Nephron progenitor cell (in vitro differentiated cells): ENCODE measurements at regions not wholly inside any gene's neighbourhood (a gene's known extent, or its start where the extent isn't known, plus 50 kb on each side); places are given as distances from the start of the nearest gene placed in this dataset.
A peak's percentile ranks its signal among the peaks of the same experiment; 100 is the strongest.

ENCODE experiments used
- DNase-seq: peaks from one replicate; pipeline ENCODE4 v3.0.0; 2021
- H3K27ac Mint-ChIP-seq: 2 replicates; pipeline ENCODE4 v1.8.0; 2021; ENCODE audit warnings: mild to moderate bottlenecking, moderate library complexity, mixed read lengths
- H3K27me3 Mint-ChIP-seq: 2 replicates; pipeline ENCODE4 v1.8.0; 2021; ENCODE audit warnings: mild to moderate bottlenecking, low read depth, mixed read lengths; ENCODE audit not compliant: poor library complexity
- H3K36me3 Mint-ChIP-seq: 2 replicates; pipeline ENCODE4 v1.8.0; 2021; ENCODE audit warnings: low read depth, mixed read lengths
- H3K4me1 Mint-ChIP-seq: 2 replicates; pipeline ENCODE4 v1.8.0; 2021; ENCODE audit warnings: mixed read lengths
- H3K4me3 Mint-ChIP-seq: 2 replicates; pipeline ENCODE4 v1.8.0; 2021; ENCODE audit warnings: mild to moderate bottlenecking, moderate library complexity, mixed read lengths
- H3K9me3 Mint-ChIP-seq: 2 replicates; pipeline ENCODE4 v1.8.0; 2021; ENCODE audit warnings: mild to moderate bottlenecking, moderate library complexity, mixed read lengths
- TF ChIP-seq, protein P1 (sequence below): fragments of 200-600 bp; sonication (generic); IDR thresholded peaks from 2 replicates; pipeline ENCODE4 v1.5.0; 2021; ENCODE audit warnings: antibody characterized with exemption

DNA sequence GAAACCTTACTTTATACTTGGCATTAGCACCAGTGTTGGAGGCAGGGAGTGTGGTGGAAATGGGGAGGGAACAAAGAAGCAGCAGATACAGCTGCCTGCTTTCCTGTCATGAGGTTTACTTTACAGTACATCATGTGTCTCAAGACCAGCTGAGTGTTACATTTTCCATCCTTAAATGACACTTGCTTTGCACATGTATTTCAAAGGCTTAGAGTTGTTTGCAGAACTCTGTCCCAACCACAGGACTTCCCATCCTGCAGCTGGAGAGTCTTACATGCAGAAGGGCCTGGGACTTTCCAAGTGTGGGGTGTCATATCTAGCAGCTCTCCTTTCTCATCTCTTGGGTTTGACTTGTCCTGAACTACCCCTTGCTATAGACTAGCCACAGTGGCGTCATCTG is 395.9 kb downstream of the DHX35 start:
- no peak for DNase-seq
- Mint-ChIP-seq H3K36me3 (no peaks in the 10 kb centered on the region), H3K4me3 (no peak overlapping the region), H3K4me1 (no peaks in the 10 kb centered on the region), H3K27me3 (peaks cover 11% of the 10 kb centered on the region), H3K27ac (no peak overlapping the region), H3K9me3 (no peaks in the 10 kb centered on the region)
- TF ChIP-seq, protein P1, sequence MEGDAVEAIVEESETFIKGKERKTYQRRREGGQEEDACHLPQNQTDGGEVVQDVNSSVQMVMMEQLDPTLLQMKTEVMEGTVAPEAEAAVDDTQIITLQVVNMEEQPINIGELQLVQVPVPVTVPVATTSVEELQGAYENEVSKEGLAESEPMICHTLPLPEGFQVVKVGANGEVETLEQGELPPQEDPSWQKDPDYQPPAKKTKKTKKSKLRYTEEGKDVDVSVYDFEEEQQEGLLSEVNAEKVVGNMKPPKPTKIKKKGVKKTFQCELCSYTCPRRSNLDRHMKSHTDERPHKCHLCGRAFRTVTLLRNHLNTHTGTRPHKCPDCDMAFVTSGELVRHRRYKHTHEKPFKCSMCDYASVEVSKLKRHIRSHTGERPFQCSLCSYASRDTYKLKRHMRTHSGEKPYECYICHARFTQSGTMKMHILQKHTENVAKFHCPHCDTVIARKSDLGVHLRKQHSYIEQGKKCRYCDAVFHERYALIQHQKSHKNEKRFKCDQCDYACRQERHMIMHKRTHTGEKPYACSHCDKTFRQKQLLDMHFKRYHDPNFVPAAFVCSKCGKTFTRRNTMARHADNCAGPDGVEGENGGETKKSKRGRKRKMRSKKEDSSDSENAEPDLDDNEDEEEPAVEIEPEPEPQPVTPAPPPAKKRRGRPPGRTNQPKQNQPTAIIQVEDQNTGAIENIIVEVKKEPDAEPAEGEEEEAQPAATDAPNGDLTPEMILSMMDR, result no peak

DNA sequence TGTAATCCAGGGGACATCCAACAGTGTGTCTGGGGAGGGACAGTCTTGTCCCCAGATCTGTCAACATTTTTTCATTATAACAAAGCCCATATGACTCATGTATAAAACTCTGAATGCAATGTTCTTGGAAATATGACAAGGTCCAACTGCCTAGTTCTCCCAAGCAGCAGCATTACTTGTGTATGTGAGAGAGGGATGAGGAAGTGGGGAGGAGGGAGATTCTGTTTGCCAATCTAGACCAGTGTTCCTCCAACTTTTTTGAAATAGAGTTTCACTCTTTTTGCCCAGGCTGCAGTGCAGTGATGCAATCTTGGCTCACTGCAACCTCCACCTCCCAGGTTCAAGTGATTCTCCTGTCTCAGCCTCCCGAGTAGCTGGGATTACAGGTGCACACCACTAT is 394.8 kb downstream of the DHX35 start:
- TF ChIP-seq, protein P1, result no peak
- peaks cover 5% of the 10 kb centered on the region for H3K9me3 Mint-ChIP-seq
- H3K4me1 Mint-ChIP-seq, result no peaks in the 10 kb centered on the region
- no peaks in the 10 kb centered on the region for H3K36me3 Mint-ChIP-seq
- no peak overlapping the region for H3K4me3 Mint-ChIP-seq
- H3K27ac Mint-ChIP-seq, result no peak overlapping the region
- H3K27me3 Mint-ChIP-seq, result peaks cover 14% of the 10 kb centered on the region
- DNase-seq, result no peak

DNA sequence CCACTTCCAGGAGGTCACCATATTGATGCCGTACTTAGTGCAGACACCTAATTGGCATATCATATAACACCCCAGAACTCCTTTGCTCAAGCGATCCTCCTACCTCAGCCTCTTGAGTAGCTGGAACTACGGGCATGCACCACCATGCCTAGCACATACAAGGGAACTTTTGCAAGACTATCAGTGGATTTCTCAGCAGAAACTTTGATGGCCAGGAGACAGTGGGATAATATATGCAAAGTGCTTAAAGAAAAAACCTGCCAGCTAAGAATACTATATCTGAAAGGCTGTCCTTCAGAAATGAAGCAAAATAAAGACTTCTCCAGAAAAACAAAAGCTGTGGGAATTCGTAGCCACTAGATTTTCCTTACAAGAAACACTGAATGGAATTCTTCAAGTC is 387.1 kb downstream of the DHX35 start:
- DNase-seq, result no peak
- peaks cover 42% of the 10 kb centered on the region for H3K9me3 Mint-ChIP-seq
- H3K27ac Mint-ChIP-seq, result no peak overlapping the region
- TF ChIP-seq, protein P1, result no peak
- H3K27me3 Mint-ChIP-seq, result peaks cover 13% of the 10 kb centered on the region
- H3K4me1 Mint-ChIP-seq, result no peaks in the 10 kb centered on the region
- H3K4me3 Mint-ChIP-seq, result no peak overlapping the region
- no peaks in the 10 kb centered on the region for H3K36me3 Mint-ChIP-seq

DNA sequence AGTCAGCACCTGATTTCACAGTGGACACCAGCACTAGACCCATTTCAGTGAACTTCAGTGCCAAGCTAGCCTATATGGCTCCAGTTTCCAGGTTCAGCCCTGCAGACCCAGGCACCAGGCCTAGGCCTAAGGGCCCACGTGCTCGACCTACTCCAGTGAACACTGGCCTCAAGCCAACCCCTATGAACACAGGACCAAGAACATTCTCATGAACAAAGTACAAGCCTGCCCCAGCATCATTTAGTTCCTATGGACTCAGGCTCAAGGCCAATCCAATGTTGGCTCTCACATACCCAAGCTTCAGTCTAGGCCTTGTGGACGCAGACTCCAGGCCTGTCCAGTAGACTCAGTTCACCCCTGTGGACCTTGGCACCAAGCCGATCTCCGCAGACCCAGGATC is 385.5 kb downstream of the DHX35 start:
- Mint-ChIP-seq H3K4me1 (no peaks in the 10 kb centered on the region), H3K9me3 (peaks cover 42% of the 10 kb centered on the region), H3K36me3 (no peaks in the 10 kb centered on the region), H3K27ac (no peak overlapping the region), H3K27me3 (peaks cover 6% of the 10 kb centered on the region), H3K4me3 (no peak overlapping the region)
- no peak for DNase-seq
- TF ChIP-seq, protein P1, result no peak

DNA sequence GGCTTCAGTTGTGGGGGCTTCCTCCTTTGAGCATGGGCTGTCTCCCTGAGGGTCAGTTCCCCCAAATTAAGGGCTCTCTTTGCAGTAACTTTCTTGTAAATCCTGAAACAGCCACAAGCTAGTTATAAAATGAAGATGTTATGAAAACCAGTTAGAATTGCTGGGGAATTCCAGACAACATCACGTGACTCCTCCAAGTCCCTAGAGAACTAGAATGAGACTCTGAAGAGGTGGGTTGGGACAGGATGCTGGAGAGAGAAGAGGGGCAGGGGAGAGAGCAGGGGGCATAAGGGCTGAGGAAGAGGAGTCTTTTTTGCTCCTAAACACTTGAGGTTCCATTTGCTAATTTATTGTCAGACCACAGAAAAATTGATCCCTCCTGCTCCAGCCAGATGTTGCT is 380.3 kb downstream of the DHX35 start:
- H3K27me3 Mint-ChIP-seq, result peaks cover 9% of the 10 kb centered on the region
- TF ChIP-seq, protein P1, result no peak
- no peak for DNase-seq
- H3K4me3 Mint-ChIP-seq, result no peak overlapping the region
- H3K9me3 Mint-ChIP-seq, result peaks cover 5% of the 10 kb centered on the region
- no peaks in the 10 kb centered on the region for H3K36me3 Mint-ChIP-seq
- peaks cover 16% of the 10 kb centered on the region for H3K4me1 Mint-ChIP-seq
- no peak overlapping the region for H3K27ac Mint-ChIP-seq

DNA sequence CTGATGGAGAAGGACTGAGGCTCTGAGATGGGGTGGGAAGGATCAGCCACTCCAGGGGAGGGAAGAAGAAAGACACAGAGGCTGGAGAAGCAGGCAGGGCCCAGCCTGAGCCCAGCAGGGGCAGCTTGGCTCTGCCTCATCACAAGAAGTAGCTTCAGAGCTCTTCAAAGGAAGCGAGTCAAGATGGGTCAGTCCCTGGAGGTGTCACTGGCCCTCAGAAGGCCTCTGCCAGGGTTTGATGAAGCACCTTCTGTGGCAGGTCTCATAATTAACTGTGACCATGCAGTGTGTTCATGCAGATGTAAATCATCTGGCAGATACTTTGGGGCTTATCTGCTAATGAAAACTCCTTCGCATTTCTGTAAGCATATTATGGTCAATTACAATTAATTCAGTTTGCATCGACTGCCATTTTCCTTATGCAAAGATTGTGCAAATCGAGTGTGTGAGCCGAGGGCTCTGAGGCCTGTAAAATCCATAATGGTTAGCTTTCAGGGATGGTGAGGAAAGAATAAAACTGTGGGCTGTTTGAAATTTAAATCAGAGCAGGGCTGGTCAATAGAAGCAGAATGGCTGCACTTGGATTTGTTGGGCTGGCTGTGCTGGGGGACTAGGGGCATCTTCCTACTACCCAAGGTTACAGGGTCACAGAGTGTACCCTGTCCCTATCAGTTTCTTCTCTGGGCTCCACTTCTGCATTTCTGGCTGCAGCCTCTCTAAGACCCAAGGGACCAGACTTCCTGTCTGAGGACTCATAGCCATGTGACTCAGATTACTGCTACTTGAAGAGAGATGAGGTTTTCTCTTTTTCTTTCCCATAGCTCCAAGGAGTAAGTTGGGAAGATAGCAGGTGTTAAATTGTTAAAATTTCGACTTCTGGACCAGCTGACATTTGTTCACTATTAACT is 376.6 kb downstream of the DHX35 start:
- TF ChIP-seq, protein P1, result no peak
- peak overlapping the region; percentile 81 for H3K27ac Mint-ChIP-seq
- H3K4me3 Mint-ChIP-seq, result no peak overlapping the region
- peaks cover 9% of the 10 kb centered on the region for H3K27me3 Mint-ChIP-seq
- H3K36me3 Mint-ChIP-seq, result no peaks in the 10 kb centered on the region
- no peak for DNase-seq
- peaks cover 16% of the 10 kb centered on the region for H3K4me1 Mint-ChIP-seq
- H3K9me3 Mint-ChIP-seq, result no peaks in the 10 kb centered on the region
